ENCODE measurements at regions not wholly inside any gene's neighbourhood (a gene's known extent, or its start where the extent isn't known, plus 50 kb on each side); places are given as distances from the start of the nearest gene placed in this dataset.

DNA sequence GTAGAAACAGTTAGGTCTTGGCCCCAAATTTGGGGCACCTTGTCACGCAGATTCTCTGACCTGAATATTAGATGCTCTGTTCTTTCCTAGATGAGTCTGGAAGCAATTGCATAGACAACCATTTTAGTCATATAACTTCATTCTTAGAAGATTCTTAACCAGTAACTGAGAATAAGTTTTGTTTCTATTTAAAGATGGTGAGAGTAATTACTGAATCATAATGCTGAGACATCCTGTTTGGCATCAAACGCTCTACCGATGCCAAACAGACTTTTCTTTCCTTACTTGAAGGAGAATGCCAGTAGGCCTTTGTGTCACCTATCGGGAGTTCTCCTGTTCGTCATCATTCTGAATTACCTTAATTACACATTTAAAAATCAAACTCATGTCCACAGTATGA, 131.6 kb upstream of the ID4 start:
- TF ChIP-seq, protein P1, sequence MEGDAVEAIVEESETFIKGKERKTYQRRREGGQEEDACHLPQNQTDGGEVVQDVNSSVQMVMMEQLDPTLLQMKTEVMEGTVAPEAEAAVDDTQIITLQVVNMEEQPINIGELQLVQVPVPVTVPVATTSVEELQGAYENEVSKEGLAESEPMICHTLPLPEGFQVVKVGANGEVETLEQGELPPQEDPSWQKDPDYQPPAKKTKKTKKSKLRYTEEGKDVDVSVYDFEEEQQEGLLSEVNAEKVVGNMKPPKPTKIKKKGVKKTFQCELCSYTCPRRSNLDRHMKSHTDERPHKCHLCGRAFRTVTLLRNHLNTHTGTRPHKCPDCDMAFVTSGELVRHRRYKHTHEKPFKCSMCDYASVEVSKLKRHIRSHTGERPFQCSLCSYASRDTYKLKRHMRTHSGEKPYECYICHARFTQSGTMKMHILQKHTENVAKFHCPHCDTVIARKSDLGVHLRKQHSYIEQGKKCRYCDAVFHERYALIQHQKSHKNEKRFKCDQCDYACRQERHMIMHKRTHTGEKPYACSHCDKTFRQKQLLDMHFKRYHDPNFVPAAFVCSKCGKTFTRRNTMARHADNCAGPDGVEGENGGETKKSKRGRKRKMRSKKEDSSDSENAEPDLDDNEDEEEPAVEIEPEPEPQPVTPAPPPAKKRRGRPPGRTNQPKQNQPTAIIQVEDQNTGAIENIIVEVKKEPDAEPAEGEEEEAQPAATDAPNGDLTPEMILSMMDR (IDR thresholded peaks at IDR 0.05; ENCODE audit: low read depth, low read length, poor library complexity, severe bottlenecking): no peak
- no peak for TF ChIP-seq EZH2phosphoT487 (IDR thresholded peaks at IDR 0.05; ENCODE audit: borderline replicate concordance, low read length)
